Epithelial cell of proximal tubule (primary cell): ENCODE measurements at regions not wholly inside any gene's neighbourhood (a gene's known extent, or its start where the extent isn't known, plus 50 kb on each side); places are given as distances from the start of the nearest gene placed in this dataset.

Experiments used
- DNase-seq: peaks from one replicate; pipeline ENCODE4 v3.0.0-alpha.2; 2011; ENCODE audit warnings: low read depth
- H3K4me3 ChIP-seq: 2 replicates; pipeline ENCODE4 v1.5.1; 2011; ENCODE audit warnings: low read depth, mild to moderate bottlenecking, low read length
- TF ChIP-seq, protein P1 (sequence below): conservative IDR thresholded peaks from 2 replicates; pipeline ENCODE4 v1.5.1; 2012; ENCODE audit warnings: low read depth, mild to moderate bottlenecking, low read length

DNA sequence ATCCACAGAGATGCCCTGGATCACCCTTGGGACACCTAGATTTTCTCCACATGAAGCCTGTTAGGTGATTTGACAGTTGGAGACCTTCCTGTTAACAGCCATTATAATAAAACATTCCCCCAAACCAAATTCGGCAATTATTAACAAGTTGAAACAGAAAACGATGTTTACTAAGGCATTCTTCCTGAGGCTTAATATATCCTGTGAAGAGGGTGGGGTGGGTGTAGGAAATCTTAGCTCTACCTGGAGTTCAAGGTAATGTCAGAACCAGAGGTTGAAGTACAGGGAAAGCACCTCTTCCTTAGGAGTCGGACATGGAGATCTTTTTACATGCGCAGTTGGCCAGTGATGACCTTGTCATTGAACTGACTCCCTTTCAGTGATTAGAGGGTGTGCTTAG lies 143.0 kb downstream of the FGF9 start:
- no peak for DNase-seq

DNA sequence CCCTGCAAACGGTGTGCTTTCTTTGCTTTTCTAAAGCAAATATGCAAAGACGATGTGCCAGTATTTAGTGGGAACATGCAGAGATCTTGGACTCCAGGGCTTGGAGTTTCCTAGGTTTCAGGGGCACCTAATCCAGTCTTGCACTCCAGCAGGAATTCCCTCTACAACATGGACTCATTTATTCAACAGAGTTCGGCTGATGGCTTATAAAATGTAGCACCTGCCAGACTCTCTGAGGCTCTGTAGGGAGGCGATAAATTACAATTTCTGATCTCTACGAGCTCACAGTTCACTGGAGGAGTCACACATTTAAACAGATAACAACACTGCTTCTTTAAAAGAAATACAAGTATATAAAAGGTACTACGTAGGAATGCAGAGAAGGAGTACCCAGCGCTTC lies 143.7 kb downstream of the FGF9 start:
- TF ChIP-seq, protein P1, sequence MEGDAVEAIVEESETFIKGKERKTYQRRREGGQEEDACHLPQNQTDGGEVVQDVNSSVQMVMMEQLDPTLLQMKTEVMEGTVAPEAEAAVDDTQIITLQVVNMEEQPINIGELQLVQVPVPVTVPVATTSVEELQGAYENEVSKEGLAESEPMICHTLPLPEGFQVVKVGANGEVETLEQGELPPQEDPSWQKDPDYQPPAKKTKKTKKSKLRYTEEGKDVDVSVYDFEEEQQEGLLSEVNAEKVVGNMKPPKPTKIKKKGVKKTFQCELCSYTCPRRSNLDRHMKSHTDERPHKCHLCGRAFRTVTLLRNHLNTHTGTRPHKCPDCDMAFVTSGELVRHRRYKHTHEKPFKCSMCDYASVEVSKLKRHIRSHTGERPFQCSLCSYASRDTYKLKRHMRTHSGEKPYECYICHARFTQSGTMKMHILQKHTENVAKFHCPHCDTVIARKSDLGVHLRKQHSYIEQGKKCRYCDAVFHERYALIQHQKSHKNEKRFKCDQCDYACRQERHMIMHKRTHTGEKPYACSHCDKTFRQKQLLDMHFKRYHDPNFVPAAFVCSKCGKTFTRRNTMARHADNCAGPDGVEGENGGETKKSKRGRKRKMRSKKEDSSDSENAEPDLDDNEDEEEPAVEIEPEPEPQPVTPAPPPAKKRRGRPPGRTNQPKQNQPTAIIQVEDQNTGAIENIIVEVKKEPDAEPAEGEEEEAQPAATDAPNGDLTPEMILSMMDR, result no peak
- no peak for DNase-seq

More for the DNA sequence above, 143.0 kb downstream of the FGF9 start:
- H3K4me3 ChIP-seq, result no peak overlapping the region
- TF ChIP-seq, protein P1, result no peak

DNA sequence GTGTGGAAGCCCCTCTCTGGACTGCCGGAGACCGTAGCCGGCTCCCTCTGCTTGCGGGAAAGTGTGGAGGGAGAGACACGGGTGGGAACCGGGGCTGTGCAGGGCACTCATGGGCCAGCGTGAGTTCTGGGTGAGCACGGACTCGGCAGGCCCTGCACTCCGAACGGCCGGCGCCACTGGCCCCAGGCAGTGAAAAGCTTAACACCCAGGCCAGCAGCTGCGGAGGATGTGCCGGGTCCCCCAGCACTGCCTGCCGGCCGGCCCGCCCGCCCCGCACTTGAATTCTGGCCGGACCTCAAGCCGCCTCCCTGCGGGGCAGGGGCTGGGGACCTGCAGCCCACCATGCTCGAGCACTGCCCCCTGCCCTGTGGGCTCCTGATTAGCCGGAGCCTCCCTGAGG lies 147.0 kb downstream of the FGF9 start:
- TF ChIP-seq, protein P1, result no peak
- no peak overlapping the region for H3K4me3 ChIP-seq
- no peak for DNase-seq

More for the DNA sequence above, 143.7 kb downstream of the FGF9 start:
- H3K4me3 ChIP-seq, result no peak overlapping the region

DNA sequence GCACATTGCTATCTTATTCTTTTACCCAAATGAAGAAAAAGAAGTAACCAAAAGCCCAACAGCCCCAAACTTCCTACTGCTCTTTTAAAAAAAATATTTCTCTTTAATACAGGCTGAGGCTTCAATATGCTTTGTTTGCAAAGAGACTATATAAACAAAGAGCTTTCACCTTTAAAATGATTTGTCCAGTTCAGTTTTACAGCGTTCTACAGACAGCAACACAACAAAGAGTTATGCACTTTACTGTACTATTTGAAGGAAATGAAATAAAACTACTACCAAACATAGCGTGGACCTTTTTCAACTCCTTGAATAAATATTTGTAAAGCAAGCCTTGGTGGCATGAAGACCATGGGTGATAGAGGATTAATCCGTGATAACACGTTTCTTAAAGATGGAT lies 151.2 kb downstream of the FGF9 start:
- TF ChIP-seq, protein P1, result no peak

DNA sequence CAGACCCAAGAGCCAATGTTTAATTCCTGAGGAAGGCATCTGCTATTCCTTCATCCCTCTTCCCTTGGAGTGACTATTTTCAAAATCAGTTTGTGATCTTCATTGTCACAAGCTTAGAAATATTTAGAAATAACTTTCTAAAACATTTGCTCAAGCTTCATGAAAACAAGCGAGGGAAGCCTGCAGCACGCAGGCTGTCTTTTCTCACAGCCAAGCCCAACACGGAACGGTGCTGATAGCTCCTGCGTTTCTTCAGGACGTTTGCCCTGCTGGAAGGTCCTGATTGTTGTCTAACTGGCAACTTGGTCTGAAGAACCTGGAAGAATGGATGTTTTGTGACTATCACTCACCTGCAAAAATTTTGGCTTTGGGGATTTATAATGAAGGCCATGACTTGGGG lies 152.5 kb downstream of the FGF9 start:
- H3K4me3 ChIP-seq, result no peak overlapping the region
- TF ChIP-seq, protein P1, result no peak
- DNase-seq, result no peak

More for the DNA sequence above, 151.2 kb downstream of the FGF9 start:
- no peak for DNase-seq
- H3K4me3 ChIP-seq, result no peak overlapping the region

DNA sequence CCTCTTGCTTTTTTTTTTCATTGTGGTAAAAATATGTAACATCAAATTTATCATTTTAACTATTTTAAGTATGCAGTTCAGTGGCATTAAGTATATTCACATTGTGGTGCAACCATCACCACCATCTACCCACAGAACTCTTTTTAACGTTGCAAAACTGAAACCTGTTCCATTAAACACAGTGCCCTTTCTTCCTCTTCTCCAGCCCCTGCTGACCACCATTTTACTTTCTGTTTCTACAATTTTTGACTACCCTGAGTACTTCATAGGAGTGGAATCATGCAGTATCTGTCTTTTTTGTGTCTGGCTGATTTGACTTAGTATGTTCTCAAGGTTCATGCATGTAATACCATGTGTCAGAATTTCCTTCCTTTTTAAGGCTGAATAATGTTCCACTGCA lies 153.1 kb downstream of the FGF9 start:
- H3K4me3 ChIP-seq, result no peak overlapping the region
- DNase-seq, result no peak
- TF ChIP-seq, protein P1, result no peak

DNA sequence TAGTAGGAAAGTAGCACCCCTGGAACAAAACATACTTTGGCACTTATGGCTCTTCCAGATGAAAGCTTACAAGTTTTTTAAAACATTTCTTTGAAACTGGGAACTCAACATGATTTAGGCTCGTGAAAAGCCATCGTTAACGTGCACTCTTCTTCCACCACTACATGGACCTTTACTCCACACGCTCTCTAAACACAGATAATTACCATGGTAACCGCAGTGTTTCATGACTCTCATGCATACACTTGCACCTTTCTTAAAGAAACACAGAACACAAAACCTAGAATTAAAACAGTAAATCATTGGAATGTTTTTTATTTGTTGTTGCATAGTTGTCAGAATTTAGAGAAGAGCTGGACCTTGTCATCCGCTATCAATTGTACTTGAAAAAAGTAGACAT lies 154.3 kb downstream of the FGF9 start:
- DNase-seq, result no peak
- TF ChIP-seq, protein P1, result no peak
- no peak overlapping the region for H3K4me3 ChIP-seq
